NCI-H1436 (cell line): ENCODE measurements at regions not wholly inside any gene's neighbourhood (a gene's known extent, or its start where the extent isn't known, plus 50 kb on each side); places are given as distances from the start of the nearest gene placed in this dataset.
"Not testable (repeated sequence)": the region's sequence is repeated elsewhere in the genome, so short reads cannot be mapped to it uniquely, and the experiment has no call there.

Experiments
- DNase-seq: peaks from one replicate; lab custom pipeline; 2025; lab: John Stamatoyannopoulos, UW

GRCh38 chr13:82593239-82593638 lies 1289.0 kb downstream of the SLITRK1 start:
- DNase-seq: no peak

DNA sequence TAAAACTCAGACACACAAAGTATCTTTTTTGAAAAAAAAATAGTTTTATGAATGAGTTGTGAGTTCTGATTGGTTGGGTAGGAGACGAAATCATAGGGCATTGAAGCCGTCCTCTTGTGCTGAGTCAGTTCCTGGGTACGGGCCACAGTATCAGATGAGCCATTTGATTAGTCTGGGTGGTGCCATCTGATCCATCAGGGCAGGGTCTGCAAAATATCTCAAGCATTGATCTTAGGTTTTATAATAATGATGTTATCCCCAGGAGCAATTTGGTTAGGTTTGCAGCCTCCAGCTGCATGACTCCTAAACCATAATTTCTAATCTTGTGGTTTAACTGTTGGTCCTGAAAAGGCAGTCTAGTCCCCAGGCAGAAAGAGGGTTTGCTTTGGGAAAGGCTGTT lies 1310.6 kb downstream of the SLITRK1 start:
- no peak for DNase-seq

GRCh38 chr13:82569581-82569980 lies 1312.7 kb downstream of the SLITRK1 start:
- no peak for DNase-seq

GRCh38 chr13:82566864-82567263 lies 1315.4 kb downstream of the SLITRK1 start:
- DNase-seq: no peak

DNA sequence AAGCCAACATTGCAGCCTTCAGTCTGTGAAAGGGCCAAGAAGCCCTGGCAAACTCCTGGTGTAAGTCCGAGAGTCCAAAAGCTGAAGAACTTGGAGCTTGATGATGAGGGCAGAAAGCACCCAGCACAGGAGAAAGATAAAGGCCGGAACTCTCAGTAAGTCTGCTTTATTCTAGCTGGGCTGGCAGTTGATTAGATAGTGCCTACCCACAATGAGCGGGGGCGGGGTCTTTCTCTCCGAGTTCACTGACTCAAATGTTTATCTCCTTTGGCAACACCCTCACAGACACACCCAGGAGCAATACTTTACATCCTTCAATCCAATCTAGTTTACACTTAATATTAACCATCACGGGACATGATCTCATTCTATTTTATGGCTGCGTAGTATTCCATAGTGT lies 1317.1 kb downstream of the SLITRK1 start:
- DNase-seq: no peak

- no peak for DNase-seq
Observed at GRCh38 chr13:82560889-82561288, 1321.4 kb downstream of the SLITRK1 start.

- DNase-seq: no peak
Observed at GRCh38 chr13:82522872-82523271, 1359.4 kb downstream of the SLITRK1 start.

- DNase-seq: no peak
Observed at GRCh38 chr13:82506805-82507414, 1375.4 kb downstream of the SLITRK1 start.

DNA sequence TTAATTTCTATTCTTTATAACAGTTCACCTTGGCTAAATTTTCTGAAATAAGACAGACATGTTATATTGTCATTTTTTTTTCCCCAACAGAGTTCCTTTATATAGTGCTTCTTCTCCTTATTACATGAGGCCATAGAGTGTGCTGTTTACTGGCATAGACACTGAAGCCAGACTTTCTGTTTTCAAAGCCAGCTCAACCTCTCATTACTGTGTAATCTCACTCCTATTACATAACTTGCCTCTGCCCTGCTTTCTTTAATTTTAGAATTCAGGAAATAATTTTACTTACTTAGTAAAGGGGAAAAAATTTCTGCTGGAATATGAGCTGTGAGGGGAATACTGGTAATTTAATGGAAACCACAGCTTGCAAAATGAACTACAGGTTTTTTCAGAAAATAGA lies 1380.4 kb downstream of the SLITRK1 start:
- no peak for DNase-seq

DNA sequence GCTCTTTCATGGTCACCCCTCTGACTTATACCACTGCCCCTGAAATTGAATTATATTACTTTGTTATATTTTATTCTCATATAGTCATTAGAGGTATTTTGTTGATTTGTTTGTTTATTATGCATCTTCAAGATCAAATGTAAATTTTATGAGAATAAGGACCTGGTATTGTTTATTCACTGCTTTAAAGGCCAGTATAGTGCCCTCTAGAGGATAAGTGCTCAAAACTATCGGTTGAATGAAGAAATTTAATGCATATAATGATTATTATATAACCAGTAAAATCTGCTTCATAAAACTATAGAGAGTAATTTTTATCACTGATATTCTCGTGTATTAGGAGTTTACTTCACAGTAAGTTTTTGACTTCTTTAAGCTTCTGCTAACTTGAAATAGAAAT lies 1401.9 kb downstream of the SLITRK1 start:
- DNase-seq: no peak

- no peak for DNase-seq
Observed at GRCh38 chr13:82477436-82477835, 1404.8 kb downstream of the SLITRK1 start.

DNA sequence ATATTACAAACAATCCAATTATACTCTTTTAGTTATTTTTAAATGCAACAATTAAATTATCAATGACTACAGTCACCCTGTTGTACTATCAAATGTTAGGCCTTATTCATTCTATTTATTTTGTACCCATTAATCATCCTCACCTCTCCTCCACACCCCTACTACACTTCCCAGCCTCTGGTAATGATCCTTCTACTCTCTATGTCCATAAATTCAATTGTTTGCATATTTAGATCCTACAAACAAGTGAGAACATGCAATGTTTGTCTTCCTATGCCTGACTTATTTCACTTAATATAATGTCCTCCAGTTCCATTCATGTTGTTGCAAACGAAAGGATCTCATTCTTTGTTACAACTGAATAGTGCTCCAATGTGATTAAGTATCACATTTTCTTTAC lies 1414.6 kb downstream of the SLITRK1 start:
- no peak for DNase-seq

- DNase-seq: not testable (repeated sequence)
Observed at GRCh38 chr13:82459575-82459974, 1422.7 kb downstream of the SLITRK1 start.

- DNase-seq: no peak
Observed at GRCh38 chr13:82458169-82458568, 1424.1 kb downstream of the SLITRK1 start.

GRCh38 chr13:82457548-82457947 lies 1424.7 kb downstream of the SLITRK1 start:
- not testable (repeated sequence) for DNase-seq

GRCh38 chr13:82447416-82448077 lies 1434.7 kb downstream of the SLITRK1 start:
- no peak for DNase-seq

DNA sequence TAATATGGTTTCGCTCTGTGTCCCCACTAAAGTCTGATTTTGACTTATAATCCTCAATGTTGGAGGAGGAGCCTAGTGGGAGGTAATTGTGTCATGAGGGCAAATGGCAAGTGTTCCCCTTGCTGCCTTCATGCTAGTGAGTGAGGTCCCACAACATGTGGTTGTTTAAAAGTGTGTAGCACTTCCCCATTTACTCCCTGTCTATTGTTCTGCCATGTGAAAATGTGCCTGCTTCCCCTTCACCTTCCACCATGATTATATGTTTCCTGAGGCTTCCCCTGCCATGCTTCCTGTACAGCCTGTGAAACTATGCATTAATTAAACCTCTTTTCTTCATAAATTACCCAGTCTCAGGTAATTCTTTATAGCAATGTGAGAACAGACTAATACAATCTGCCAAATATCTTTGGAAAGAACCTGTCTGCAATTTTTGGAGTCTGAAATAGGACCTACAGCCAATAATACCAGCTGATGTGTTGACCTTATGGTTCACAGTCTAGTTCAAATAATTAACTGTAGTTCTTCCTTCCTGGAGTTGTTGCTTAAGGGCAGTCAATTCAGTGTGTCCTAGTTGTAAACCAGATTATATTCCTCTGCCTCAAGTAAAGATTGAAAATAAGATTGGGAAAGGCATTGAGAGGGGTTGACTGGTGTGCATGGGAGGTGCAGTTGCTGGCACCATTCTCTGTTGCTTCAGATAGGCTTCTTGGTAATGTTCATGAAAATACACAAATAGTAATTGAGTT lies 1442.9 kb downstream of the SLITRK1 start:
- no peak for DNase-seq

- DNase-seq: no peak
Observed at GRCh38 chr13:82438320-82438719, 1444.0 kb downstream of the SLITRK1 start.

DNA sequence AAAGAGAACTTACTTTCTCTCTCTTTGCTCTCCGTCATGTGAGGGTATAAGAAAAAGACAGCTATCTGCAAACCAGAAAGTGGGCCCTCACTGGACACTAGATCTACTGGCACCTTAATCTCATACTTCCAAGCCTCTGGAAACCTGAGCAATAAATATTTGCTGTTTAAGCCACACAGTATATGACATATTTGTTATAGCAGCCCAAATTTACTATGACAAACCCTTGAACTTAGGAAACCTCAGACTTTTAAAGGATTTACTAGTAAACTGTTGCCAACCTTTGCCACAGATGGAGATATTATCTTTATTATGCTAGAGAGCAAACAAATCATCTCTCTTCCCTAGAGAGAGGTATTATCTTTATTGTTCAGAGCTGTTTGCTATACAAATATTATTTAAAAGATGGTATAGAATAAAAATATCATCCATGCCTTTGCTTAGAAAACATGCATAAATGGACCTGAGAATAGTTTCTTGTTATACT lies 1446.1 kb downstream of the SLITRK1 start:
- no peak for DNase-seq

- no peak for DNase-seq
Observed at GRCh38 chr13:82432949-82433348, 1449.3 kb downstream of the SLITRK1 start.

DNA sequence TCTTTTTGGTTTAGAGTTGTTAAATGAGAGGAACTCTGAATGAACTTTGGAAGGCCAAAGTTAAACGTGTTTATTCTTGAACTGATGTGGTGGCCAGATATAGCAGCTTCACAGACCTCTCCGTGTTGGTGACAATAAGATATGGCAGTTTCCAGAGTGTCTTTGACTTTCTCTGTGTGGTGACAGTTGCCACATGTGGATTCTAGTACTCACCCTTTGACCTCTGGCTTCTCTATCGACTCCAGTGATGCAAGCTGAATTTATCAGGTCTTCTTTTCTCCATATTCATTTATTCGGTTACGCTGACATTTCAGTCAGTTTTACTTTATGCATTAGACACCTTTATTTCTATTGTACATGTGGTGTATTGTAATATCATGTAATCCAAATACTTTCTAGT lies 1469.5 kb downstream of the SLITRK1 start:
- no peak for DNase-seq

- no peak for DNase-seq
Observed at GRCh38 chr13:82407321-82407720, 1475.0 kb downstream of the SLITRK1 start.

- DNase-seq: no peak
Observed at GRCh38 chr13:82374719-82375118, 1507.6 kb downstream of the SLITRK1 start.
